Left ventricle myocardium inferior (tissue), 1 donor: ENCODE measurements at regions not wholly inside any gene's neighbourhood (a gene's known extent, or its start where the extent isn't known, plus 50 kb on each side); places are given as distances from the start of the nearest gene placed in this dataset.

Source experiments
- DNase-seq: peaks from one replicate; pipeline ENCODE4 v3.0.0-alpha.2; 2020
- H3K27ac ChIP-seq: fragments of 200-600 bp; replicated peaks from 2 replicates; pipeline ENCODE4 v1.8.0; 2021
- H3K27me3 ChIP-seq: fragments of 200-600 bp; 2 replicates; pipeline ENCODE4 v1.8.0; 2021; ENCODE audit warnings: low read depth
- H3K36me3 ChIP-seq: fragments of 200-600 bp; 2 replicates; pipeline ENCODE4 v1.8.0; 2021
- H3K4me1 ChIP-seq: fragments of 200-600 bp; 2 replicates; pipeline ENCODE4 v1.8.0; 2021
- H3K4me3 ChIP-seq: fragments of 200-600 bp; 2 replicates; pipeline ENCODE4 v1.8.0; 2021; ENCODE audit warnings: mild to moderate bottlenecking, moderate library complexity
- H3K9me3 ChIP-seq: fragments of 200-600 bp; replicated peaks from 2 replicates; pipeline ENCODE4 v1.8.0; 2021
- CTCF ChIP-seq: fragments of 200-600 bp; IDR thresholded peaks from 2 replicates; pipeline ENCODE4 v1.8.0; 2021; ENCODE audit warnings: antibody characterized with exemption, mild to moderate bottlenecking, borderline replicate concordance
- intact Hi-C: fragments of 100-400 bp; cut with micrococcal nuclease; formaldehyde crosslinking; loops from one replicate; pipeline ENCODE4 v1.11.0; 2022
- donor health status: DM: no; HTN: yes; CAD: no; lungs with severe emphysema.

GRCh38 chrX:39000802-39001201 lies 199.5 kb downstream of the MID1IP1 start:
- no peaks in the 10 kb centered on the region for H3K4me1 ChIP-seq
- intact Hi-C loops: no loop called here
- DNase-seq: no peak
- H3K4me3 ChIP-seq: no peak overlapping the region
- no peaks in the 10 kb centered on the region for H3K36me3 ChIP-seq
- no peak for TF ChIP-seq CTCF
- H3K27me3 ChIP-seq: no peaks in the 10 kb centered on the region
- no peaks in the 10 kb centered on the region for H3K9me3 ChIP-seq
- no peak overlapping the region for H3K27ac ChIP-seq

- Histone ChIP-seq H3K4me1 (no peaks in the 10 kb centered on the region), H3K9me3 (no peaks in the 10 kb centered on the region), H3K27ac (no peak overlapping the region), H3K27me3 (no peaks in the 10 kb centered on the region), H3K4me3 (no peak overlapping the region), H3K36me3 (no peaks in the 10 kb centered on the region)
- no peak for TF ChIP-seq CTCF
- intact Hi-C loops: no loop called here
- DNase-seq: no peak
Observed at GRCh38 chrX:39002466-39002865, 201.2 kb downstream of the MID1IP1 start.

- no peak for DNase-seq
- no peak overlapping the region for H3K4me3 ChIP-seq
- intact Hi-C loops: no loop called here
- no peaks in the 10 kb centered on the region for H3K36me3 ChIP-seq
- TF ChIP-seq CTCF: no peak
- H3K27me3 ChIP-seq: no peaks in the 10 kb centered on the region
- H3K4me1 ChIP-seq: peaks cover 10% of the 10 kb centered on the region
- no peaks in the 10 kb centered on the region for H3K9me3 ChIP-seq
- no peak overlapping the region for H3K27ac ChIP-seq
Observed at GRCh38 chrX:39008549-39008948, 207.3 kb downstream of the MID1IP1 start.

- H3K4me3 ChIP-seq: no peak overlapping the region
- H3K4me1 ChIP-seq: peaks cover 10% of the 10 kb centered on the region
- peak overlapping the region; percentile 12 for H3K27ac ChIP-seq
- TF ChIP-seq CTCF: no peak
- H3K36me3 ChIP-seq: no peaks in the 10 kb centered on the region
- no peaks in the 10 kb centered on the region for H3K9me3 ChIP-seq
- intact Hi-C loops: no loop called here
- no peaks in the 10 kb centered on the region for H3K27me3 ChIP-seq
- peak; percentile 15 for DNase-seq
Observed at GRCh38 chrX:39011454-39012221, 210.4 kb downstream of the MID1IP1 start.

- DNase-seq: no peak
- no peak for TF ChIP-seq CTCF
- H3K27me3 ChIP-seq: no peaks in the 10 kb centered on the region
- no peaks in the 10 kb centered on the region for H3K36me3 ChIP-seq
- peaks cover 10% of the 10 kb centered on the region for H3K4me1 ChIP-seq
- H3K27ac ChIP-seq: peak overlapping the region; percentile 12
- intact Hi-C loops: no loop called here
- H3K4me3 ChIP-seq: no peak overlapping the region
- H3K9me3 ChIP-seq: no peaks in the 10 kb centered on the region
Observed at GRCh38 chrX:39012621-39013111, 211.4 kb downstream of the MID1IP1 start.
